HCT116 (cell line): ENCODE measurements at regions not wholly inside any gene's neighbourhood (a gene's known extent, or its start where the extent isn't known, plus 50 kb on each side); places are given as distances from the start of the nearest gene placed in this dataset.

ENCODE experiments used
- CEBPB ChIP-seq: IDR thresholded peaks from 2 replicates; pipeline ENCODE4 v1.6.1; 2012; ENCODE audit warnings: low read depth
- CTCF ChIP-seq, 3 experiments: fragments of 200-600 bp in 1 of 3; sonication (generic) in 1 of 3; IDR thresholded peaks in 2 of 3; conservative IDR thresholded peaks in 1 of 3; 2 replicates each; pipeline ENCODE4 v1.5.1; 2012 to 2017; ENCODE audit warnings: low read depth in 2 of 3, low read length in 2 of 3, antibody characterized with exemption in 1 of 3, borderline replicate concordance in 1 of 3, control low read depth in 1 of 3, mild to moderate bottlenecking in 1 of 3, mixed read lengths in 1 of 3, mixed run types in 1 of 3, moderate library complexity in 1 of 3; ENCODE audit not compliant: insufficient read depth in 1 of 3
- EZH2 ChIP-seq: fragments of 200-600 bp; sonication (generic); IDR thresholded peaks from 2 replicates; pipeline ENCODE4 v1.6.1; 2017; ENCODE audit warnings: antibody characterized with exemption, mixed run types
- EZH2phosphoT487 ChIP-seq: fragments of 200-600 bp; IDR thresholded peaks from 2 replicates; pipeline ENCODE4 v1.6.1; 2018; ENCODE audit warnings: antibody characterized with exemption, borderline replicate concordance
- POLR2A ChIP-seq: IDR thresholded peaks from 2 replicates; pipeline ENCODE4 v1.7.0; 2011; ENCODE audit warnings: borderline replicate concordance; ENCODE audit not compliant: insufficient read depth, insufficient read length; ENCODE audit errors: extremely low read depth
- POLR2AphosphoS5 ChIP-seq: IDR thresholded peaks from 2 replicates; pipeline ENCODE4 v1.6.1; 2011; ENCODE audit warnings: mild to moderate bottlenecking, low read depth, low read length, moderate library complexity
- RAD21 ChIP-seq: IDR thresholded peaks from 2 replicates; pipeline ENCODE4 v1.6.1; 2012; ENCODE audit warnings: low read depth, mild to moderate bottlenecking
- TCF7L2 ChIP-seq: IDR thresholded peaks from 2 replicates; pipeline ENCODE4 v1.7.0; 2011; ENCODE audit warnings: borderline replicate concordance, inconsistent platforms; ENCODE audit not compliant: insufficient read depth, insufficient read length; ENCODE audit errors: extremely low read depth
- TF ChIP-seq, protein P1 (sequence below): IDR thresholded peaks from 2 replicates; pipeline ENCODE4 v1.6.1; 2012; ENCODE audit warnings: low read depth
- TF ChIP-seq, protein P2 (sequence below): IDR thresholded peaks from 2 replicates; pipeline ENCODE4 v1.6.1; 2012

GRCh38 chr1:199079994-199080393 lies 441.2 kb downstream of the PTPRC start:
- TF ChIP-seq CTCF (IDR thresholded peaks at IDR 0.05 in 2 of 3, conservative IDR thresholded peaks at IDR 0.05 in 1 of 3; ENCODE audit: borderline replicate concordance in 1 of 3, insufficient read depth in 1 of 3, low read depth in 2 of 3, low read length in 2 of 3) (no peak), EZH2 (no peak), TCF7L2 (no peak), POLR2AphosphoS5 (no peak), CEBPB (no peak), EZH2phosphoT487 (no peak), RAD21 (no peak), POLR2A (no peak)
- TF ChIP-seq, protein P1, sequence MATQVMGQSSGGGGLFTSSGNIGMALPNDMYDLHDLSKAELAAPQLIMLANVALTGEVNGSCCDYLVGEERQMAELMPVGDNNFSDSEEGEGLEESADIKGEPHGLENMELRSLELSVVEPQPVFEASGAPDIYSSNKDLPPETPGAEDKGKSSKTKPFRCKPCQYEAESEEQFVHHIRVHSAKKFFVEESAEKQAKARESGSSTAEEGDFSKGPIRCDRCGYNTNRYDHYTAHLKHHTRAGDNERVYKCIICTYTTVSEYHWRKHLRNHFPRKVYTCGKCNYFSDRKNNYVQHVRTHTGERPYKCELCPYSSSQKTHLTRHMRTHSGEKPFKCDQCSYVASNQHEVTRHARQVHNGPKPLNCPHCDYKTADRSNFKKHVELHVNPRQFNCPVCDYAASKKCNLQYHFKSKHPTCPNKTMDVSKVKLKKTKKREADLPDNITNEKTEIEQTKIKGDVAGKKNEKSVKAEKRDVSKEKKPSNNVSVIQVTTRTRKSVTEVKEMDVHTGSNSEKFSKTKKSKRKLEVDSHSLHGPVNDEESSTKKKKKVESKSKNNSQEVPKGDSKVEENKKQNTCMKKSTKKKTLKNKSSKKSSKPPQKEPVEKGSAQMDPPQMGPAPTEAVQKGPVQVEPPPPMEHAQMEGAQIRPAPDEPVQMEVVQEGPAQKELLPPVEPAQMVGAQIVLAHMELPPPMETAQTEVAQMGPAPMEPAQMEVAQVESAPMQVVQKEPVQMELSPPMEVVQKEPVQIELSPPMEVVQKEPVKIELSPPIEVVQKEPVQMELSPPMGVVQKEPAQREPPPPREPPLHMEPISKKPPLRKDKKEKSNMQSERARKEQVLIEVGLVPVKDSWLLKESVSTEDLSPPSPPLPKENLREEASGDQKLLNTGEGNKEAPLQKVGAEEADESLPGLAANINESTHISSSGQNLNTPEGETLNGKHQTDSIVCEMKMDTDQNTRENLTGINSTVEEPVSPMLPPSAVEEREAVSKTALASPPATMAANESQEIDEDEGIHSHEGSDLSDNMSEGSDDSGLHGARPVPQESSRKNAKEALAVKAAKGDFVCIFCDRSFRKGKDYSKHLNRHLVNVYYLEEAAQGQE: no peak
- TF ChIP-seq, protein P2, sequence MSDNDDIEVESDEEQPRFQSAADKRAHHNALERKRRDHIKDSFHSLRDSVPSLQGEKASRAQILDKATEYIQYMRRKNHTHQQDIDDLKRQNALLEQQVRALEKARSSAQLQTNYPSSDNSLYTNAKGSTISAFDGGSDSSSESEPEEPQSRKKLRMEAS: no peak
